ENCODE measurements at regions not wholly inside any gene's neighbourhood (a gene's known extent, or its start where the extent isn't known, plus 50 kb on each side); places are given as distances from the start of the nearest gene placed in this dataset.
A peak's percentile ranks its signal among the peaks of the same experiment; 100 is the strongest.

- TF ChIP-seq, protein P1, sequence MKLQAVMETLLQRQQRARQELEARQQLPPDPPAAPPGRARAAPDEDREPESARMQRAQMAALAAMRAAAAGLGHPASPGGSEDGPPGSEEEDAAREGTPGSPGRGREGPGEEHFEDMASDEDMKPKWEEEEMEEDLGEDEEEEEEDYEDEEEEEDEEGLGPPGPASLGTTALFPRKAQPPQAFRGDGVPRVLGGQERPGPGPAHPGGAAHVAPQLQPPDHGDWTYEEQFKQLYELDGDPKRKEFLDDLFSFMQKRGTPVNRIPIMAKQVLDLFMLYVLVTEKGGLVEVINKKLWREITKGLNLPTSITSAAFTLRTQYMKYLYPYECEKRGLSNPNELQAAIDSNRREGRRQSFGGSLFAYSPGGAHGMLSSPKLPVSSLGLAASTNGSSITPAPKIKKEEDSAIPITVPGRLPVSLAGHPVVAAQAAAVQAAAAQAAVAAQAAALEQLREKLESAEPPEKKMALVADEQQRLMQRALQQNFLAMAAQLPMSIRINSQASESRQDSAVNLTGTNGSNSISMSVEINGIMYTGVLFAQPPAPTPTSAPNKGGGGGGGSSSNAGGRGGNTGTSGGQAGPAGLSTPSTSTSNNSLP (IDR thresholded peaks at IDR 0.05; ENCODE audit: low read depth, low read length) = 0 out of 2 replicates have a peak, but pooled peaks have one; percentile 8
- TF ChIP-seq, protein P2, sequence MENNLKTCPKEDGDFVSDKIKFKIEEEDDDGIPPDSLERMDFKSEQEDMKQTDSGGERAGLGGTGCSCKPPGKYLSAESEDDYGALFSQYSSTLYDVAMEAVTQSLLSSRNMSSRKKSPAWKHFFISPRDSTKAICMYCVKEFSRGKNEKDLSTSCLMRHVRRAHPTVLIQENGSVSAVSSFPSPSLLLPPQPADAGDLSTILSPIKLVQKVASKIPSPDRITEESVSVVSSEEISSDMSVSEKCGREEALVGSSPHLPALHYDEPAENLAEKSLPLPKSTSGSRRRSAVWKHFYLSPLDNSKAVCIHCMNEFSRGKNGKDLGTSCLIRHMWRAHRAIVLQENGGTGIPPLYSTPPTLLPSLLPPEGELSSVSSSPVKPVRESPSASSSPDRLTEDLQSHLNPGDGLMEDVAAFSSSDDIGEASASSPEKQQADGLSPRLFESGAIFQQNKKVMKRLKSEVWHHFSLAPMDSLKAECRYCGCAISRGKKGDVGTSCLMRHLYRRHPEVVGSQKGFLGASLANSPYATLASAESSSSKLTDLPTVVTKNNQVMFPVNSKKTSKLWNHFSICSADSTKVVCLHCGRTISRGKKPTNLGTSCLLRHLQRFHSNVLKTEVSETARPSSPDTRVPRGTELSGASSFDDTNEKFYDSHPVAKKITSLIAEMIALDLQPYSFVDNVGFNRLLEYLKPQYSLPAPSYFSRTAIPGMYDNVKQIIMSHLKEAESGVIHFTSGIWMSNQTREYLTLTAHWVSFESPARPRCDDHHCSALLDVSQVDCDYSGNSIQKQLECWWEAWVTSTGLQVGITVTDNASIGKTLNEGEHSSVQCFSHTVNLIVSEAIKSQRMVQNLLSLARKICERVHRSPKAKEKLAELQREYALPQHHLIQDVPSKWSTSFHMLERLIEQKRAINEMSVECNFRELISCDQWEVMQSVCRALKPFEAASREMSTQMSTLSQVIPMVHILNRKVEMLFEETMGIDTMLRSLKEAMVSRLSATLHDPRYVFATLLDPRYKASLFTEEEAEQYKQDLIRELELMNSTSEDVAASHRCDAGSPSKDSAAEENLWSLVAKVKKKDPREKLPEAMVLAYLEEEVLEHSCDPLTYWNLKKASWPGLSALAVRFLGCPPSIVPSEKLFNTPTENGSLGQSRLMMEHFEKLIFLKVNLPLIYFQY (CRISPR knock-in tag; IDR thresholded peaks at IDR 0.05; ENCODE audit: borderline replicate concordance) = no peak
- TF ChIP-seq, protein P3, sequence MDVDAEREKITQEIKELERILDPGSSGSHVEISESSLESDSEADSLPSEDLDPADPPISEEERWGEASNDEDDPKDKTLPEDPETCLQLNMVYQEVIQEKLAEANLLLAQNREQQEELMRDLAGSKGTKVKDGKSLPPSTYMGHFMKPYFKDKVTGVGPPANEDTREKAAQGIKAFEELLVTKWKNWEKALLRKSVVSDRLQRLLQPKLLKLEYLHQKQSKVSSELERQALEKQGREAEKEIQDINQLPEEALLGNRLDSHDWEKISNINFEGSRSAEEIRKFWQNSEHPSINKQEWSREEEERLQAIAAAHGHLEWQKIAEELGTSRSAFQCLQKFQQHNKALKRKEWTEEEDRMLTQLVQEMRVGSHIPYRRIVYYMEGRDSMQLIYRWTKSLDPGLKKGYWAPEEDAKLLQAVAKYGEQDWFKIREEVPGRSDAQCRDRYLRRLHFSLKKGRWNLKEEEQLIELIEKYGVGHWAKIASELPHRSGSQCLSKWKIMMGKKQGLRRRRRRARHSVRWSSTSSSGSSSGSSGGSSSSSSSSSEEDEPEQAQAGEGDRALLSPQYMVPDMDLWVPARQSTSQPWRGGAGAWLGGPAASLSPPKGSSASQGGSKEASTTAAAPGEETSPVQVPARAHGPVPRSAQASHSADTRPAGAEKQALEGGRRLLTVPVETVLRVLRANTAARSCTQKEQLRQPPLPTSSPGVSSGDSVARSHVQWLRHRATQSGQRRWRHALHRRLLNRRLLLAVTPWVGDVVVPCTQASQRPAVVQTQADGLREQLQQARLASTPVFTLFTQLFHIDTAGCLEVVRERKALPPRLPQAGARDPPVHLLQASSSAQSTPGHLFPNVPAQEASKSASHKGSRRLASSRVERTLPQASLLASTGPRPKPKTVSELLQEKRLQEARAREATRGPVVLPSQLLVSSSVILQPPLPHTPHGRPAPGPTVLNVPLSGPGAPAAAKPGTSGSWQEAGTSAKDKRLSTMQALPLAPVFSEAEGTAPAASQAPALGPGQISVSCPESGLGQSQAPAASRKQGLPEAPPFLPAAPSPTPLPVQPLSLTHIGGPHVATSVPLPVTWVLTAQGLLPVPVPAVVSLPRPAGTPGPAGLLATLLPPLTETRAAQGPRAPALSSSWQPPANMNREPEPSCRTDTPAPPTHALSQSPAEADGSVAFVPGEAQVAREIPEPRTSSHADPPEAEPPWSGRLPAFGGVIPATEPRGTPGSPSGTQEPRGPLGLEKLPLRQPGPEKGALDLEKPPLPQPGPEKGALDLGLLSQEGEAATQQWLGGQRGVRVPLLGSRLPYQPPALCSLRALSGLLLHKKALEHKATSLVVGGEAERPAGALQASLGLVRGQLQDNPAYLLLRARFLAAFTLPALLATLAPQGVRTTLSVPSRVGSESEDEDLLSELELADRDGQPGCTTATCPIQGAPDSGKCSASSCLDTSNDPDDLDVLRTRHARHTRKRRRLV (CRISPR knock-in tag; IDR thresholded peaks at IDR 0.05) = no peak
- TF ChIP-seq THYN1 (CRISPR knock-in tag; IDR thresholded peaks at IDR 0.05; ENCODE audit: borderline replicate concordance, low read depth) (0 out of 2 replicates have a peak, but pooled peaks have one; percentile 27), TCF12 (IDR thresholded peaks at IDR 0.05) (no peak), TCF12 (CRISPR knock-in tag; IDR thresholded peaks at IDR 0.05) (peak; percentile 91), KDM2A (CRISPR knock-in tag; IDR thresholded peaks at IDR 0.05; ENCODE audit: borderline replicate concordance, low read depth) (peak; percentile 50), SETDB1 (CRISPR knock-in tag; IDR thresholded peaks at IDR 0.05; ENCODE audit: borderline replicate concordance) (peak; percentile 75; the same call in 1 of the 2 replicates), ATRX (CRISPR knock-in tag; IDR thresholded peaks at IDR 0.05; ENCODE audit: borderline replicate concordance) (no peak), HIC2 (CRISPR knock-in tag; IDR thresholded peaks at IDR 0.05; ENCODE audit: low read depth) (peak; percentile 50; the same call in 1 of the 2 replicates), KLF16 (CRISPR knock-in tag; IDR thresholded peaks at IDR 0.05) (peak in 1 of 2 experiments; percentile 53; a peak in 1 of 4 replicates), RXRB (CRISPR knock-in tag; IDR thresholded peaks at IDR 0.05; ENCODE audit: borderline replicate concordance) (peak; percentile 68)
- TF ChIP-seq, protein P4, sequence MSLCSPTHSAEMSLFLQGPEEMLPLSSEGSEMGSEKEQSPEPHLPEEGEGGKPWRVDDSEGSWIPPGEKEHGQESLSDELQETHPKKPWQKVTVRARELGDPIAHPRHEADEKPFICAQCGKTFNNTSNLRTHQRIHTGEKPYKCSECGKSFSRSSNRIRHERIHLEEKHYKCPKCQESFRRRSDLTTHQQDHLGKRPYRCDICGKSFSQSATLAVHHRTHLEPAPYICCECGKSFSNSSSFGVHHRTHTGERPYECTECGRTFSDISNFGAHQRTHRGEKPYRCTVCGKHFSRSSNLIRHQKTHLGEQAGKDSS (CRISPR knock-in tag; IDR thresholded peaks at IDR 0.05; ENCODE audit: borderline replicate concordance, low read depth) = peak; percentile 73; the same call in 1 of the 2 replicates
These were observed 113.0 kb upstream of the COPS8 start (continued) for GRCh38 chr2:236972491-236973342.

Data from HepG2 (cell line).